Esophagus squamous epithelium (tissue), 4 donors: ENCODE measurements at regions not wholly inside any gene's neighbourhood (a gene's known extent, or its start where the extent isn't known, plus 50 kb on each side); places are given as distances from the start of the nearest gene placed in this dataset.

ENCODE experiments used
- CTCF ChIP-seq, 6 experiments: fragments of 450-650 bp in 4 of 6; fragments of 200-600 bp in 2 of 6; sonication (generic) in 2 of 6; IDR thresholded peaks; one replicate each; pipeline ENCODE4 v1.5.1; 2016 to 2019; ENCODE audit warnings: antibody characterized with exemption in 6 of 6, mild to moderate bottlenecking in 4 of 6, moderate library complexity in 4 of 6
- POLR2A ChIP-seq, 4 donors: fragments of 450-650 bp; IDR thresholded peaks; one replicate each; pipeline ENCODE4 v1.6.1; 2017; ENCODE audit warnings: antibody characterized with exemption in 4 of 4, mild to moderate bottlenecking in 4 of 4, moderate library complexity in 3 of 4

- TF ChIP-seq POLR2A (IDR thresholded peaks at IDR 0.05) (no peak), CTCF (IDR thresholded peaks at IDR 0.05) (no peak)
Measured at GRCh38 chr10:29957236-29957635, 102.2 kb downstream of the JCAD start.
